AG04449 (cell line): ENCODE measurements at regions not wholly inside any gene's neighbourhood (a gene's known extent, or its start where the extent isn't known, plus 50 kb on each side); places are given as distances from the start of the nearest gene placed in this dataset.
"Not testable (repeated sequence)": the region's sequence is repeated elsewhere in the genome, so short reads cannot be mapped to it uniquely, and the experiment has no call there.

ENCODE experiments used
- CTCF ChIA-PET: fragments of 350-600 bp; formaldehyde crosslinking; extraction: SDS; loops from one replicate; lab custom pipeline; 2021; ENCODE audit warnings: antibody characterized with exemption; lab: Yijun Ruan, JAX
- POLR2A ChIA-PET: fragments of 400-600, 350-600 bp; formaldehyde crosslinking; extraction: SDS; loops from one replicate; lab custom pipeline; 2020; ENCODE audit warnings: antibody characterized with exemption, inconsistent platforms; lab: Yijun Ruan, JAX
- DNase-seq: peaks from one replicate; pipeline ENCODE4 v3.0.0-alpha.2; 2010; ENCODE audit warnings: low read depth, low spot score
- H3K4me3 ChIP-seq: 2 replicates; pipeline ENCODE4 v1.5.1; 2011; ENCODE audit warnings: low read depth, mild to moderate bottlenecking, control low read depth, low read length
- TF ChIP-seq, protein P1 (sequence below): IDR thresholded peaks from one replicate; pipeline ENCODE4 v1.5.1; 2011; ENCODE audit warnings: mild to moderate bottlenecking, moderate library complexity, low read length, control low read depth, inconsistent platforms; ENCODE audit not compliant: insufficient read depth; ENCODE audit errors: missing control alignments

DNA sequence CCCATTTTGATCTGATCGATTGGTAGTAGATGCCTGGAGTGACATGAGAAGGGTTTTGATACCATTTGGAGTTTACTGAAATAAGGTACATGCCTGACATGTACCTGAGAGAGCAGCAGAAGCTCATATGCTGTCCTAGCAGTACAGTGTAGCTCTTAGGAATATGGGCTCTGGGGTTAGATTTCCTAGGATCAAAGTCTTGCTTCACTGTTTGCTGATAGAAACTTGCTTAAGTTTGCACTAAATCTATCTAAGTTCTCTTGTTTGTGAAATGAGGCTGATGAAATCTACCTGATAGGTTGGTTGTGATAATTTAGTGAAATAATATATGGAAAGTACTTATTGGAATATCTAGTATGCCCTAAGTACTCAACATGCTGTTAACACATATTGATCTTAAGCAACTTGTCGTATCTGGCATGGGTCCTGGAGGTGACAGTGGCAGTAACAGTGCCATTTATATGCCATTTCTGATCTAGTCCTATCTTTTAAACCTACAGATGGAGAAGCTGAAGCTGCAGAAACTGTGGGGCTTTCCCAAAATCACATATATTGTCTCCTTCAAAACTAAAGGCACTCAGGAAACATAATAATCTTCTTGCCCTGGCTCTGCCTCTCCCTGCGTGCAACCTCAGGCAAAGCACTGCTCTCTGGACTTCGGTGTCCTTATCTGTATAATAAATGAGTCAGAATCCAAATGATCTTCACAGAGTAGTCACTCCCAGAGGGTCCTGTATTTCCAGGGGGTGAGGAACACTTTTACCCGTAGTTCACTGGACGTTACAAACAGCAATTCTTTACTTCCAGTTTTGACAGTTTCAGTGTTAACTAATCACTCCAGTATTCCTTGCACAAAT is 223.6 kb upstream of the SETMAR start:
- no peak for DNase-seq
- POLR2A ChIA-PET, result no interaction called here
- no peak overlapping the region for H3K4me3 ChIP-seq
- CTCF ChIA-PET, result no interaction called here
- TF ChIP-seq, protein P1, sequence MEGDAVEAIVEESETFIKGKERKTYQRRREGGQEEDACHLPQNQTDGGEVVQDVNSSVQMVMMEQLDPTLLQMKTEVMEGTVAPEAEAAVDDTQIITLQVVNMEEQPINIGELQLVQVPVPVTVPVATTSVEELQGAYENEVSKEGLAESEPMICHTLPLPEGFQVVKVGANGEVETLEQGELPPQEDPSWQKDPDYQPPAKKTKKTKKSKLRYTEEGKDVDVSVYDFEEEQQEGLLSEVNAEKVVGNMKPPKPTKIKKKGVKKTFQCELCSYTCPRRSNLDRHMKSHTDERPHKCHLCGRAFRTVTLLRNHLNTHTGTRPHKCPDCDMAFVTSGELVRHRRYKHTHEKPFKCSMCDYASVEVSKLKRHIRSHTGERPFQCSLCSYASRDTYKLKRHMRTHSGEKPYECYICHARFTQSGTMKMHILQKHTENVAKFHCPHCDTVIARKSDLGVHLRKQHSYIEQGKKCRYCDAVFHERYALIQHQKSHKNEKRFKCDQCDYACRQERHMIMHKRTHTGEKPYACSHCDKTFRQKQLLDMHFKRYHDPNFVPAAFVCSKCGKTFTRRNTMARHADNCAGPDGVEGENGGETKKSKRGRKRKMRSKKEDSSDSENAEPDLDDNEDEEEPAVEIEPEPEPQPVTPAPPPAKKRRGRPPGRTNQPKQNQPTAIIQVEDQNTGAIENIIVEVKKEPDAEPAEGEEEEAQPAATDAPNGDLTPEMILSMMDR, result no peak

DNA sequence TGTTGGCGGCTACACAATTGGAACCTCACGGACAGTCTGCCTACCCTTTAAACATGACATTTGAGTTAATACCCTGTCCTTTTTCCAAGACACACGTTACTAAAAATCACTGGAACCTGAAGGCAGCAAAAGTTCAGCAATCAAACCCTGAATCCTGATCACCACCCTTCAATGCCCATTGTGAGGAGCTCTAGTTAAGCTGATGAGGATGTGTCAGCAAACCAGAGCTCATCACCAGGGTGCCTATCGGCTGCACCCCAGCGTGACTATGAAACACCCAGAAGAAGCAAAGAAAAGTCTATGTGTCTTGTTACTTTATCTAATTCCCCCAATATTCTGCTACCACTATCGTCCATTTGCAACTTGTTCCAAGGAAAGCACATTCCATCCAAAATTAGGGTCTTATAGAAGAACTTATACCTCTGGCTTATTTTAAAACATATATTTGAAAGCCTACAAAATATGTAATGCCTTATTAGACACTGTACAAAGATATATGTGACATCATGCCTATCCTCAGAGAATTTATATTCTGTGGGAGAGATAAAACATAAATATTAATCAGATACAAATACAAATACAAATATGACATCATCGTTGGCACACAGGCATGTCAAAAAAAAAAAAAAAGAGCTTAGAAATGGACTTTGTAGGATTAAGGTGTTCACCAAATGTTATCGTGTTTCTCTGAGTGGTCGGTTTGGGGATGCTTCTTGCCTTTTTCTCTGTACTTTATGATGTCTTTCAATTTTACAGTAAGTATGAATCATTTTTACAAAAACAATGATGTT is 219.7 kb upstream of the SETMAR start:
- no peak overlapping the region for H3K4me3 ChIP-seq
- TF ChIP-seq, protein P1, result no peak
- no peak for DNase-seq
- POLR2A ChIA-PET, result no interaction called here
- CTCF ChIA-PET, result no interaction called here

DNA sequence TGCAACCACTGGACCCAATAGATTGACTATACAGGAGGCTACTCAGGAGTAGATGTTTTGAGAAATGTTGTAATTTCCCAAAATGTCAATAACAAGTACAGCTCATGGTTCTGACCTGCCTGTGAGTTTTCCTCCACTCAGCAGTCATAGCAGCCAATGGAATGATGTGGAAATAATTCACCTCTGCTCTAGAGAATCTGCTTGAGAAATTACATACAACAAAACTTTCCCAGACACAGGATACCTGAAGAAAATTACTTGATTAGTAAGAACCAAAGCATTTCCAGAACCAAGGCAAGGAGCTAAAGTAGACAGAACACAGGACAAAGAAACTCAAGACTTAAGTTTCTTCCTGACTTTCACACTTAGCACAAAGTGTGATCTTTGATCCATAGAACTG is 218.9 kb upstream of the SETMAR start:
- CTCF ChIA-PET, result no interaction called here

DNA sequence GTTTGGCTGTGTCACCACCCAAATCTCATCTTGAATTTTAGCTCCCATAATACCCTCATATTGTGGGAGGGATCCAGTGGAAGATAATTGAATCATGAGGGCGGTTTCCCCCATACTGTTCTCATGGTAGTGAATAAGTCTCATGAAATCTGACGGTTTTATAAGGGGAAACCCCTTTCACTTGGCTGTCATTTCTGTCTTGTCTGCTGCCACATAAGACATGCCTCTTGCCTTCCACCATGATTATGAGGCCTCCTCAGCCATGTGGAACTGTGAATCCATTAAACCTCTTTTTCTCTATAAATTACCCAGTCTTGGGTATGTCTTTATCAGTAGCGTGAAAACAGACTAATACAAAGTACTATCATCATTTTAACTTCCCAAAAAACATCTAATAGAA is 216.5 kb upstream of the SETMAR start:
- DNase-seq, CTCF ChIA-PET: not testable (repeated sequence)

More for the DNA sequence above, 218.9 kb upstream of the SETMAR start:
- TF ChIP-seq, protein P1, result no peak
- no peak overlapping the region for H3K4me3 ChIP-seq
- DNase-seq, result no peak
- POLR2A ChIA-PET, result no interaction called here

DNA sequence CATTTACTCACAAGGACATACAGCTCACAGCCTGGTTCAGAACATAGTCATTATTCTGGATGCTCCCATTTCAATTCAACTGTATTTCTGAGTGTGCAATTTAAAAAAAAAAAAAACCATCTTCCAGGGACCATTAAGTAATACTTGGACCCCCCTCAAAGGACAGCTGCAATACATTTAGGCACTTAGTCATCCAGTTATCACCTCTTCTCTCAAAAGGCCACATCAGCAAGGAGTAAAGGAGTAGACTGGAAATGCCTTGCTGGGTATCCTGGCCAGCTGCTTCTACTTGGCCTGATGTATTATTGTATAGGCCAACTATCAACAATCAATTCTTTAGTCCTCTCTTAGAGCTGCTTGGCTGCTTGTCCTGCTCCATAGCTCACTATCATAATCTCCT is 211.4 kb upstream of the SETMAR start:
- CTCF ChIA-PET, result no interaction called here
- DNase-seq, result no peak
- H3K4me3 ChIP-seq, result no peak overlapping the region
- TF ChIP-seq, protein P1, result no peak
- POLR2A ChIA-PET, result no interaction called here

More for the DNA sequence above, 216.5 kb upstream of the SETMAR start:
- POLR2A ChIA-PET, H3K4me3 ChIP-seq: not testable (repeated sequence)

DNA sequence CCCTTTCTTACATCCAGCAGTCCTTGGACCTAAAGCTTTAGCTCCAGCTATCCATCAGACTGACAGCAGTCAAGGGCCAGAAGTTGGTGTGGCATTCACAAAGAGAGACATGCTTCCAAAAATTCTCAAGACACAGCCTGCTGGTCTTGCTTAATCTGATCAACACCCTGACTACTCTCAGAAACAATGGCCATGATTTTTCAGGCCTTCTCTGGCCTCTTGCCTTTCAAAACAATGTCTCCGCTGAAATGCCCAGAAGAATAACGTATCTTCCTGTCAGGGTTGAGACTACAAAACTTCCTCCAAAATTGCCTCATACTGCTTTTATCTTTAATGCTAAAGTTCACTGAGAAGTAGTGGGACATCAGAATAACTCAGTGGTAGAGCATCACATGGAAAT is 205.4 kb upstream of the SETMAR start:
- no peak for DNase-seq
- H3K4me3 ChIP-seq, result no peak overlapping the region
- ChIA-PET POLR2A (no interaction called here), CTCF (no interaction called here)
- TF ChIP-seq, protein P1, result no peak
